Spleen (tissue), 7 donors: ENCODE measurements at regions not wholly inside any gene's neighbourhood (a gene's known extent, or its start where the extent isn't known, plus 50 kb on each side); places are given as distances from the start of the nearest gene placed in this dataset.

Experiments
- CTCF ChIP-seq, 11 experiments: fragments of 200-600 bp in 7 of 11; fragments of 450-650 bp in 4 of 11; sonication (generic) in 4 of 11; IDR thresholded peaks in 8 of 11; conservative IDR thresholded peaks in 3 of 11; 1 replicate in 7 of 11; 2 replicates in 4 of 11; pipeline versions ENCODE4 v1.4.0 to v1.8.0; 2016 to 2021; ENCODE audit warnings: antibody characterized with exemption in 11 of 11, inconsistent platforms in 4 of 11, mild to moderate bottlenecking in 1 of 11
- POLR2AphosphoS5 ChIP-seq, 3 donors: sonication (generic); formaldehyde crosslinking; IDR thresholded peaks; one replicate each; pipeline ENCODE4 v1.5.1; 2017; ENCODE audit warnings: antibody characterized with exemption in 3 of 3
- donor health status: DM: no; HTN: no; CAD: no; lungs with moderate emphysema.
- donor health status: DM: no; HTN: no; CAD: no.
- donor health status: DM: no; HTN: no; CAD: no.

GRCh38 chr10:117762819-117763172, 220.2 kb downstream of the EMX2 start:
- TF ChIP-seq POLR2AphosphoS5 (IDR thresholded peaks at IDR 0.05) (no peak), CTCF (IDR thresholded peaks at IDR 0.05 in 8 of 11, conservative IDR thresholded peaks at IDR 0.05 in 3 of 11) (no peak)
